H1 (cell line): ENCODE measurements at regions not wholly inside any gene's neighbourhood (a gene's known extent, or its start where the extent isn't known, plus 50 kb on each side); places are given as distances from the start of the nearest gene placed in this dataset.

Experiments
- CTCF ChIA-PET: fragments of 300-600 bp; sonication (Branson Sonifier 250); formaldehyde crosslinking; loops from one replicate; lab custom pipeline; 2021; ENCODE audit not compliant: partially characterized antibody; lab: Charles Lee
- POLR2A ChIA-PET: fragments of 300-600 bp; sonication (Branson Sonifier 250); formaldehyde crosslinking; loops from one replicate; lab custom pipeline; 2021; ENCODE audit warnings: inconsistent platforms; ENCODE audit not compliant: partially characterized antibody; lab: Charles Lee
- DNase-seq, 2 experiments: peaks; one replicate each; pipeline versions ENCODE4 v3.0.0 to v3.0.0-alpha.2; 2010 to 2022; ENCODE audit warnings: low spot score in 2 of 2, low read depth in 1 of 2, mixed read lengths in 1 of 2
- FAIRE-seq: peaks from 2 replicates; lab custom pipeline; 2011; peaks lifted over from hg19 to GRCh38; lab: Jason Lieb, UNC
- H2AFZ ChIP-seq: 2 replicates; pipeline ENCODE4 v1.8.1; 2012; ENCODE audit warnings: low read length, inconsistent platforms
- H2AK5ac ChIP-seq: 2 replicates; pipeline ENCODE4 v1.6.1; 2013; ENCODE audit warnings: low read depth, low read length
- H2BK120ac ChIP-seq: replicated peaks from 2 replicates; pipeline ENCODE3; 2013; ENCODE audit warnings: low read depth, low read length, inconsistent platforms
- H2BK12ac ChIP-seq: 2 replicates; pipeline ENCODE4 v1.6.1; 2013; ENCODE audit warnings: low read depth, low read length
- H2BK15ac ChIP-seq: 2 replicates; pipeline ENCODE4 v1.6.1; 2013; ENCODE audit warnings: low read length
- H2BK20ac ChIP-seq: 2 replicates; pipeline ENCODE4 v1.6.1; 2013; ENCODE audit warnings: low read length
- H2BK5ac ChIP-seq: 2 replicates; pipeline ENCODE4 v1.6.1; 2013; ENCODE audit warnings: low read depth, low read length
- H3K14ac ChIP-seq: 2 replicates; pipeline ENCODE4 v1.6.1; 2013; ENCODE audit warnings: inconsistent platforms; ENCODE audit not compliant: insufficient read length
- H3K18ac ChIP-seq: 2 replicates; pipeline ENCODE4 v1.6.1; 2013; ENCODE audit warnings: low read length; ENCODE audit errors: extremely low read depth
- H3K23ac ChIP-seq: 2 replicates; pipeline ENCODE4 v1.6.1; 2013; ENCODE audit warnings: inconsistent platforms; ENCODE audit not compliant: insufficient read length
- H3K23me2 ChIP-seq: 2 replicates; pipeline ENCODE4 v1.6.1; 2013; ENCODE audit warnings: low read depth, low read length
- H3K27ac ChIP-seq: 2 replicates; pipeline ENCODE4 v1.6.1; 2011; ENCODE audit warnings: low read depth, low read length, inconsistent platforms
- H3K27me3 ChIP-seq, 4 experiments: replicated peaks in 1 of 4; 1 replicate in 1 of 4; 2 replicates in 3 of 4; pipeline versions ENCODE4 v1.6.1 to v1.8.1; 2011 to 2013; ENCODE audit warnings: low read length in 3 of 4, mild to moderate bottlenecking in 3 of 4, inconsistent platforms in 2 of 4, mixed read lengths in 2 of 4, moderate library complexity in 1 of 4; ENCODE audit not compliant: control insufficient read depth in 3 of 4, insufficient read depth in 3 of 4; ENCODE audit errors: extremely low read depth in 1 of 4
- H3K36me3 ChIP-seq, 4 experiments: 2 replicates each; pipeline versions ENCODE4 v1.6.1 to v1.8.1; 2011 to 2013; ENCODE audit warnings: mild to moderate bottlenecking in 4 of 4, low read length in 3 of 4, moderate library complexity in 2 of 4, control low read depth in 1 of 4, inconsistent platforms in 1 of 4; ENCODE audit not compliant: insufficient read depth in 4 of 4, control insufficient read depth in 2 of 4
- H3K4ac ChIP-seq: replicated peaks from 2 replicates; pipeline ENCODE3; 2013; ENCODE audit warnings: low read length, low read depth, mixed read lengths, inconsistent platforms; ENCODE audit not compliant: insufficient read length
- H3K4me1 ChIP-seq, 4 experiments: replicated peaks in 1 of 4; 1 replicate in 1 of 4; 2 replicates in 3 of 4; pipeline versions ENCODE4 v1.6.1 to v1.8.1; 2011 to 2013; ENCODE audit warnings: low read length in 3 of 4, inconsistent platforms in 2 of 4, mixed read lengths in 1 of 4; ENCODE audit not compliant: insufficient read depth in 4 of 4, control insufficient read depth in 3 of 4
- H3K4me2 ChIP-seq, 2 experiments: 2 replicates each; pipeline versions ENCODE4 v1.6.1 to v1.8.1; 2011 to 2013; ENCODE audit warnings: low read depth in 2 of 2, low read length in 2 of 2, control low read depth in 1 of 2, inconsistent platforms in 1 of 2, mild to moderate bottlenecking in 1 of 2; ENCODE audit not compliant: insufficient read depth in 1 of 2
- H3K4me3 ChIP-seq, 4 experiments: fragments of 200-600, 300-600 bp in 1 of 4; sonication (generic), shearing (Covaris generic), sonication (Bioruptor Twin) in 1 of 4; 2 replicates each; pipeline versions ENCODE4 v1.5.1 to v1.8.1; 2011 to 2016; ENCODE audit warnings: low read length in 4 of 4, low read depth in 3 of 4, control low read depth in 2 of 4, inconsistent platforms in 2 of 4, mild to moderate bottlenecking in 2 of 4, mixed read lengths in 1 of 4, moderate library complexity in 1 of 4; ENCODE audit not compliant: insufficient read depth in 2 of 4; ENCODE audit errors: extremely low read depth in 1 of 4
- H3K56ac ChIP-seq: replicated peaks from 2 replicates; pipeline ENCODE3; 2013; ENCODE audit warnings: low read depth, mild to moderate bottlenecking, mixed read lengths, low read length, inconsistent platforms; ENCODE audit not compliant: insufficient read length
- H3K79me1 ChIP-seq: 2 replicates; pipeline ENCODE4 v1.6.1; 2013; ENCODE audit warnings: low read depth, low read length, control low read depth
- H3K79me2 ChIP-seq, 2 experiments: 2 replicates each; pipeline versions ENCODE4 v1.6.1 to v1.8.1; 2012 to 2013; ENCODE audit warnings: low read length in 2 of 2, mild to moderate bottlenecking in 2 of 2, inconsistent platforms in 1 of 2; ENCODE audit not compliant: insufficient read depth in 2 of 2, control insufficient read depth in 1 of 2
- H3K9ac ChIP-seq, 4 experiments: replicated peaks in 1 of 4; 1 replicate in 1 of 4; 2 replicates in 3 of 4; pipeline versions ENCODE4 v1.6.1 to v1.8.1; 2011 to 2013; ENCODE audit warnings: low read depth in 3 of 4, low read length in 3 of 4, control low read depth in 2 of 4, mild to moderate bottlenecking in 2 of 4, moderate library complexity in 2 of 4, inconsistent platforms in 1 of 4; ENCODE audit errors: extremely low read depth in 1 of 4
- H3K9me3 ChIP-seq, 2 experiments: 2 replicates each; pipeline versions ENCODE4 v1.6.1 to v1.8.1; 2012 to 2013; ENCODE audit warnings: mild to moderate bottlenecking in 2 of 2, moderate library complexity in 2 of 2, control low read depth in 1 of 2, inconsistent platforms in 1 of 2, low read depth in 1 of 2, low read length in 1 of 2, mixed read lengths in 1 of 2; ENCODE audit not compliant: insufficient read depth in 2 of 2
- H4K20me1 ChIP-seq, 2 experiments: replicated peaks in 1 of 2; 2 replicates each; pipeline versions ENCODE3 to v1.8.1; 2011 to 2013; ENCODE audit warnings: inconsistent platforms in 2 of 2, low read length in 2 of 2, mild to moderate bottlenecking in 1 of 2; ENCODE audit not compliant: insufficient read depth in 2 of 2, control insufficient read depth in 1 of 2
- H4K5ac ChIP-seq: 2 replicates; pipeline ENCODE4 v1.6.1; 2013; ENCODE audit warnings: low read length, low read depth, mixed read lengths, inconsistent platforms; ENCODE audit not compliant: insufficient read length
- H4K8ac ChIP-seq: 2 replicates; pipeline ENCODE4 v1.8.0; 2013; ENCODE audit warnings: mild to moderate bottlenecking, moderate library complexity, low read length, inconsistent platforms; ENCODE audit not compliant: insufficient read depth; ENCODE audit errors: extremely low read depth
- H4K91ac ChIP-seq: replicated peaks from 2 replicates; pipeline ENCODE3; 2013; ENCODE audit warnings: low read length, mixed read lengths, inconsistent platforms; ENCODE audit not compliant: insufficient read length
- CBX5 ChIP-seq: fragments of 300-800, 300-1000 bp; sonication (generic); IDR thresholded peaks from 2 replicates; pipeline ENCODE4 v1.7.1; 2016; ENCODE audit warnings: antibody characterized with exemption, low read length, low read depth
- GTF2F1 ChIP-seq: IDR thresholded peaks from 2 replicates; pipeline ENCODE4 v1.6.1; 2012; ENCODE audit warnings: low read depth, low read length, improper control_type of control experiment, borderline replicate concordance
- HDAC2 ChIP-seq, 2 experiments: fragments of 300-600 bp in 1 of 2; sonication (generic) in 1 of 2; IDR thresholded peaks; 2 replicates each; pipeline ENCODE4 v1.6.1; 2011 to 2012; ENCODE audit warnings: low read depth in 2 of 2, low read length in 2 of 2, mild to moderate bottlenecking in 2 of 2, moderate library complexity in 2 of 2, borderline replicate concordance in 1 of 2, inconsistent platforms in 1 of 2
- HDAC6 ChIP-seq: IDR thresholded peaks from one replicate; pipeline ENCODE4 v1.7.1; 2012; ENCODE audit warnings: low read depth, mild to moderate bottlenecking, inconsistent platforms, low read length, moderate library complexity
- KDM5A ChIP-seq: fragments of 200-600 bp; IDR thresholded peaks from 2 replicates; pipeline ENCODE4 v1.7.1; 2012; ENCODE audit warnings: mild to moderate bottlenecking, low read length, inconsistent platforms, mixed read lengths
- POLR2AphosphoS5 ChIP-seq: IDR thresholded peaks from 2 replicates; pipeline ENCODE4 v1.6.1; 2011; ENCODE audit warnings: low read depth, low read length
- RBBP5 ChIP-seq: IDR thresholded peaks from 2 replicates; pipeline ENCODE4 v1.7.1; 2012; ENCODE audit warnings: low read depth, mild to moderate bottlenecking, inconsistent platforms, low read length, moderate library complexity, borderline replicate concordance
- RXRA ChIP-seq: IDR thresholded peaks from 2 replicates; pipeline ENCODE4 v1.6.1; 2011; ENCODE audit warnings: low read depth, mild to moderate bottlenecking, low read length, moderate library complexity; ENCODE audit not compliant: insufficient read depth
- TBP ChIP-seq: IDR thresholded peaks from 2 replicates; pipeline ENCODE4 v1.6.1; 2011; ENCODE audit warnings: low read depth, low read length, improper control_type of control experiment
- ZNF274 ChIP-seq: IDR thresholded peaks from 2 replicates; pipeline ENCODE4 v1.7.0; 2012; ENCODE audit warnings: low read length, borderline replicate concordance; ENCODE audit errors: extremely low read depth
- TF ChIP-seq, protein P1 (sequence below): IDR thresholded peaks from 2 replicates; pipeline ENCODE4 v1.6.1; 2011; ENCODE audit warnings: low read depth, mild to moderate bottlenecking, low read length; ENCODE audit not compliant: insufficient read depth

DNA sequence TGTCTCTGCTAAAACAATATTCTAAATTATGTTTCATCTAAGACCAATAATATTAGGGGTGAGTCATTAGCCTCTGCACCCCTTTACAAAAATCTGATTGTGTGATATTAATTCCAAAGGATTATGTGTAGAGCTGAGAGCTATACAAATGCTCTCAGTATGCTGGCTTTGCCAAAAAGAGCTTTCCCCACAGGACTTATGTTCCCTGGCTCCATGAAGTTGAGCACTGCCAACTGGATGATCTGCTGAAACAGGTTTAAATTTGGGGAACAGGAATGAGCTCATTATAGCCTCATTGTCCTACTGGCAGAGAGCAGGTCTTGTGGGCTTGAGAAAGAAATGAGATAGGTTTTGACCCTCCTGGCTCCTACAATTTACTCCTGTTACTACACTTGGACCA, 347.8 kb upstream of the LMCD1 start:
- DNase-seq, result no peak
- ChIA-PET POLR2A (no interaction called here), CTCF (interaction anchor here (1.0 to 2.1 kb wide), 9 partner anchors 8 to 86 kb away, joined by 3 to 6 read pairs (median 3); no protein-coding TSS in a partner anchor)
- Histone ChIP-seq H3K23me2 (no peaks in the 10 kb centered on the region; the same call in 1 of the 2 replicates), H4K91ac (no peak overlapping the region), H3K27ac (no peak overlapping the region), H3K4ac (no peak overlapping the region), H3K36me3 (no peaks in the 10 kb centered on the region), H3K79me1 (no peaks in the 10 kb centered on the region), H3K79me2 (no peaks in the 10 kb centered on the region), H2BK120ac (no peak overlapping the region), H2BK15ac (no peak overlapping the region), H4K20me1 (no peaks in the 10 kb centered on the region), H3K4me3 (no peak overlapping the region), H4K5ac (no peak overlapping the region), H3K23ac (no peak overlapping the region), H4K8ac (no peak overlapping the region), H3K18ac (no peak overlapping the region), H2AFZ (no peak overlapping the region), H3K27me3 (no peaks in the 10 kb centered on the region), H3K56ac (no peak overlapping the region), H3K14ac (no peak overlapping the region), H2BK20ac (no peak overlapping the region), H3K9ac (no peak overlapping the region), H2AK5ac (no peak overlapping the region), H3K9me3 (no peaks in the 10 kb centered on the region), H3K4me2 (no peak overlapping the region), H3K4me1 (no peaks in the 10 kb centered on the region), H2BK12ac (no peak overlapping the region), H2BK5ac (no peak overlapping the region)
- no peak for FAIRE-seq
- TF ChIP-seq CBX5 (no peak), RXRA (no peak), TBP (no peak), RBBP5 (no peak), KDM5A (no peak), HDAC6 (no peak), GTF2F1 (no peak), HDAC2 (IDR thresholded peaks at IDR 0.05; ENCODE audit: borderline replicate concordance in 1 of 2, low read depth in 2 of 2, low read length in 2 of 2) (no peak), ZNF274 (no peak), POLR2AphosphoS5 (no peak)
- TF ChIP-seq, protein P1, sequence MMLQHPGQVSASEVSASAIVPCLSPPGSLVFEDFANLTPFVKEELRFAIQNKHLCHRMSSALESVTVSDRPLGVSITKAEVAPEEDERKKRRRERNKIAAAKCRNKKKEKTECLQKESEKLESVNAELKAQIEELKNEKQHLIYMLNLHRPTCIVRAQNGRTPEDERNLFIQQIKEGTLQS, result no peak
